ENCODE measurements at regions not wholly inside any gene's neighbourhood (a gene's known extent, or its start where the extent isn't known, plus 50 kb on each side); places are given as distances from the start of the nearest gene placed in this dataset.

- TF ChIP-seq CTCF (conservative IDR thresholded peaks at IDR 0.05; ENCODE audit: low read depth in 2 of 2) (no peak), EZH2 (IDR thresholded peaks at IDR 0.05; ENCODE audit: low read depth, unreplicated experiment) (no peak)
Observed at GRCh38 chr14:106585692-106586091, 1059.3 kb downstream of the TMEM121 start.
